ENCODE measurements at regions not wholly inside any gene's neighbourhood (a gene's known extent, or its start where the extent isn't known, plus 50 kb on each side); places are given as distances from the start of the nearest gene placed in this dataset.

DNA sequence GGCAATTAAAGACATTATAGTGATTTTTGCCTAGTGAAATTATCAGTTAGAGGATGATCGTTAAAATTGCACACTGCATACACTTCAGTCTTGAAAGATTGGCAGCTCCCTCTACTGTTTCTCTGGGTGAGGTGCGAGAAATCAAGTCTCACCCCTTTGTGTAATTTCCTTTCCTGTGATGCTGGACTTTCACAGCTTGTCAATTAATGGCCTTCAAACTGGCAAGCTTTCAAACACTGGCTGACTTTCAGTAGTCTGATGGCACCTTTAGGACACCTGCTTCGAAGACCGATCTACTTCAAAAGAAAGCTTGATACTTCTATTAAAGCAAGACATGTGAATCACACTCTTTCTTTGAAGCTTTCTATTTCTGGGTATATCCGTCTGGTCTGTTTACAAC, 706.7 kb upstream of the PTPRD start:
- CTCF ChIA-PET = interaction anchor here (0.7 to 1.3 kb wide), 5 partner anchors 8 to 1274 kb away, joined by 3 to 5 read pairs (median 3); no protein-coding TSS in a partner anchor
- peak; percentile 17 for DNase-seq (ENCODE audit: low spot score)
- Mint-ChIP-seq H3K4me1 (no peaks in the 10 kb centered on the region), H3K4me3 (no peak overlapping the region), H3K27ac (no peak overlapping the region), H3K36me3 (no peaks in the 10 kb centered on the region), H3K9me3 (no peaks in the 10 kb centered on the region), H3K27me3 (ENCODE audit: low read depth) (no peaks in the 10 kb centered on the region)
- ATAC-seq = peak; percentile 74
- POLR2A ChIA-PET = no interaction called here
- TF ChIP-seq CTCF (IDR thresholded peaks at IDR 0.05) (0 out of 2 replicates have a peak, but pooled peaks have one; percentile 30), MXD4 (CRISPR knock-in tag; IDR thresholded peaks at IDR 0.05; ENCODE audit: borderline replicate concordance) (no peak)
- TF ChIP-seq, protein P1, sequence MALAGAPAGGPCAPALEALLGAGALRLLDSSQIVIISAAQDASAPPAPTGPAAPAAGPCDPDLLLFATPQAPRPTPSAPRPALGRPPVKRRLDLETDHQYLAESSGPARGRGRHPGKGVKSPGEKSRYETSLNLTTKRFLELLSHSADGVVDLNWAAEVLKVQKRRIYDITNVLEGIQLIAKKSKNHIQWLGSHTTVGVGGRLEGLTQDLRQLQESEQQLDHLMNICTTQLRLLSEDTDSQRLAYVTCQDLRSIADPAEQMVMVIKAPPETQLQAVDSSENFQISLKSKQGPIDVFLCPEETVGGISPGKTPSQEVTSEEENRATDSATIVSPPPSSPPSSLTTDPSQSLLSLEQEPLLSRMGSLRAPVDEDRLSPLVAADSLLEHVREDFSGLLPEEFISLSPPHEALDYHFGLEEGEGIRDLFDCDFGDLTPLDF (CRISPR knock-in tag; IDR thresholded peaks at IDR 0.05) = no peak

DNA sequence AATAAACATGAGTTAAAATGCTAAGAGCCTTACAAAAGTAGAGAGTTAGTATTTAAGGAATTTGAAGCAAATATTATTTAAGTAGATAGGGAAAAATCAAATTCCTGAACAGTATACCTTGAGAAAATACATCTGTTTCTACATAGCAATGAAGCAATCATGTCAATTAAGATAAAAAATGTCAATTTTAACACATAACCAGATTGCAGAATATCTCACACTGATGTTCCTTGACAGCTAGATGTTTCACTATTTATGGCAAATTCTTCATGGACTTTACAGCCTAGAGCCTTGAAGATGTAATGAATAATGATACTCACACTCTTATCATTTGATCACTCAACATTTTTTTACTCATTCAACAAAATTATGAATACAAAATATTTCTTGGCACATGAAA, 708.2 kb upstream of the PTPRD start:
- TF ChIP-seq, protein P2, sequence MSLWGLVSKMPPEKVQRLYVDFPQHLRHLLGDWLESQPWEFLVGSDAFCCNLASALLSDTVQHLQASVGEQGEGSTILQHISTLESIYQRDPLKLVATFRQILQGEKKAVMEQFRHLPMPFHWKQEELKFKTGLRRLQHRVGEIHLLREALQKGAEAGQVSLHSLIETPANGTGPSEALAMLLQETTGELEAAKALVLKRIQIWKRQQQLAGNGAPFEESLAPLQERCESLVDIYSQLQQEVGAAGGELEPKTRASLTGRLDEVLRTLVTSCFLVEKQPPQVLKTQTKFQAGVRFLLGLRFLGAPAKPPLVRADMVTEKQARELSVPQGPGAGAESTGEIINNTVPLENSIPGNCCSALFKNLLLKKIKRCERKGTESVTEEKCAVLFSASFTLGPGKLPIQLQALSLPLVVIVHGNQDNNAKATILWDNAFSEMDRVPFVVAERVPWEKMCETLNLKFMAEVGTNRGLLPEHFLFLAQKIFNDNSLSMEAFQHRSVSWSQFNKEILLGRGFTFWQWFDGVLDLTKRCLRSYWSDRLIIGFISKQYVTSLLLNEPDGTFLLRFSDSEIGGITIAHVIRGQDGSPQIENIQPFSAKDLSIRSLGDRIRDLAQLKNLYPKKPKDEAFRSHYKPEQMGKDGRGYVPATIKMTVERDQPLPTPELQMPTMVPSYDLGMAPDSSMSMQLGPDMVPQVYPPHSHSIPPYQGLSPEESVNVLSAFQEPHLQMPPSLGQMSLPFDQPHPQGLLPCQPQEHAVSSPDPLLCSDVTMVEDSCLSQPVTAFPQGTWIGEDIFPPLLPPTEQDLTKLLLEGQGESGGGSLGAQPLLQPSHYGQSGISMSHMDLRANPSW (CRISPR knock-in tag; conservative IDR thresholded peaks at IDR 0.05; ENCODE audit: low read depth) = no peak
- TF ChIP-seq TP53 (CRISPR knock-in tag; IDR thresholded peaks at IDR 0.05) (no peak), RELA (CRISPR knock-in tag; IDR thresholded peaks at IDR 0.05; ENCODE audit: borderline replicate concordance) (no peak), SP1 (CRISPR knock-in tag; conservative IDR thresholded peaks at IDR 0.05) (no peak), TEAD4 (CRISPR knock-in tag; IDR thresholded peaks at IDR 0.05) (no peak), NFE2L1 (CRISPR knock-in tag; IDR thresholded peaks at IDR 0.05) (no peak), JUN (CRISPR knock-in tag; IDR thresholded peaks at IDR 0.05) (no peak)
- TF ChIP-seq, protein P3, sequence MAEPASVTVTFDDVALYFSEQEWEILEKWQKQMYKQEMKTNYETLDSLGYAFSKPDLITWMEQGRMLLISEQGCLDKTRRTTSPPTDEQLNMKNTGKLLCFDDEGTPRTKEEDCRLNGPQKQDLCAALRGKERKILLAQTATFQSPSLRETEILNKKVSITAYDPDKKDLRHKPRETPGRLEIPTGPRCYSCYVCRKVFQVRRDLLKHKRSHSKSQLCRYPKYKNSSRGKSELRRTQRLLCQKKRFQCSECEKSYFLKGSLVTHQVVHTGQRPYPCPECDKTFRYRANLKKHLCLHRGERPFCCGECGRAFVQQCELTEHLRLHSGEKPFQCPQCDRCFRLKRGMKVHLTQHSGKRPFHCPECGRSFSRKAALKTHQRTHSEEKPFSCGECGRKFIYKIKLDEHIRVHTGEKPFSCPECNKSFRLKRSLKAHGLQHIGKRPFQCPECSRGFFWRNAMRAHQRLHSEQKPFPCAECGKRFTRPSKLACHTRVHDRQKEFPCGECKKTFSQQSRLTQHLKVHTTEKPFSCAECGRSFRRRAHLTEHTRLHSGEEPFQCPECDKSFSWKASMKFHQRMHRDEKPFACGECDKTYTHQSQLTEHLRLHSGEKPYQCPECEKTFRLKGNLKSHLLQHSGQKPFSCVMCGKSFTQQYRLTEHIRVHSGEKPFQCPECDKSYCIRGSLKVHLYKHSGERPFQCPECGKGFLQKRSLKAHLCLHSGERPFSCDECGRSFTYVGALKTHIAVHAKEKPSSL (CRISPR knock-in tag; conservative IDR thresholded peaks at IDR 0.05) = no peak
- Mint-ChIP-seq H3K27ac (no peak overlapping the region), H3K36me3 (no peaks in the 10 kb centered on the region), H3K4me3 (no peak overlapping the region), H3K4me1 (no peaks in the 10 kb centered on the region), H3K9me3 (no peaks in the 10 kb centered on the region), H3K27me3 (ENCODE audit: low read depth) (no peaks in the 10 kb centered on the region)
- ATAC-seq (no peak), DNase-seq (ENCODE audit: low spot score) (no peak)
- ChIA-PET POLR2A (no interaction called here), CTCF (no interaction called here)

- H3K9me3 Mint-ChIP-seq = no peaks in the 10 kb centered on the region
- no peaks in the 10 kb centered on the region for H3K27me3 Mint-ChIP-seq (ENCODE audit: low read depth)
- ATAC-seq (no peak), DNase-seq (ENCODE audit: low spot score) (no peak)
- no peaks in the 10 kb centered on the region for H3K36me3 Mint-ChIP-seq
- ChIA-PET POLR2A (no interaction called here), CTCF (no interaction called here)
- no peak overlapping the region for H3K4me3 Mint-ChIP-seq
- H3K4me1 Mint-ChIP-seq = no peaks in the 10 kb centered on the region
- no peak overlapping the region for H3K27ac Mint-ChIP-seq
- TF ChIP-seq IRF2 (CRISPR knock-in tag; IDR thresholded peaks at IDR 0.05; ENCODE audit: borderline replicate concordance, low read depth) = no peak
- TF ChIP-seq TEAD1 (CRISPR knock-in tag; IDR thresholded peaks at IDR 0.05) = no peak
- no peak for TF ChIP-seq HMGA2 (CRISPR knock-in tag; IDR thresholded peaks at IDR 0.05)
- TF ChIP-seq, protein P2 (CRISPR knock-in tag; conservative IDR thresholded peaks at IDR 0.05; ENCODE audit: low read depth) = no peak
- TF ChIP-seq ZBTB21 (CRISPR knock-in tag; IDR thresholded peaks at IDR 0.05; ENCODE audit: borderline replicate concordance) = no peak
- TF ChIP-seq CDX4 (CRISPR knock-in tag; IDR thresholded peaks at IDR 0.05; ENCODE audit: borderline replicate concordance) = no peak
- no peak for TF ChIP-seq JUN (CRISPR knock-in tag; IDR thresholded peaks at IDR 0.05)
- no peak for TF ChIP-seq ATF2 (CRISPR knock-in tag; IDR thresholded peaks at IDR 0.05; ENCODE audit: borderline replicate concordance, low read depth)
- TF ChIP-seq, protein P4, sequence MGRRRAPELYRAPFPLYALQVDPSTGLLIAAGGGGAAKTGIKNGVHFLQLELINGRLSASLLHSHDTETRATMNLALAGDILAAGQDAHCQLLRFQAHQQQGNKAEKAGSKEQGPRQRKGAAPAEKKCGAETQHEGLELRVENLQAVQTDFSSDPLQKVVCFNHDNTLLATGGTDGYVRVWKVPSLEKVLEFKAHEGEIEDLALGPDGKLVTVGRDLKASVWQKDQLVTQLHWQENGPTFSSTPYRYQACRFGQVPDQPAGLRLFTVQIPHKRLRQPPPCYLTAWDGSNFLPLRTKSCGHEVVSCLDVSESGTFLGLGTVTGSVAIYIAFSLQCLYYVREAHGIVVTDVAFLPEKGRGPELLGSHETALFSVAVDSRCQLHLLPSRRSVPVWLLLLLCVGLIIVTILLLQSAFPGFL (CRISPR knock-in tag; IDR thresholded peaks at IDR 0.05; ENCODE audit: borderline replicate concordance) = no peak
These were observed 710.7 kb upstream of the PTPRD start for GRCh38 chr9:11323457-11323856.
